Right atrium auricular region (tissue), 2 donors: ENCODE measurements at regions not wholly inside any gene's neighbourhood (a gene's known extent, or its start where the extent isn't known, plus 50 kb on each side); places are given as distances from the start of the nearest gene placed in this dataset.

Source experiments
- DNase-seq: peaks from one replicate; pipeline ENCODE4 v3.0.0-alpha.2; 2019; ENCODE audit warnings: low spot score
- H3K27ac ChIP-seq, 2 donors: fragments of 200-600 bp; sonication (generic); 1 replicate in 1 of 2; 2 replicates in 1 of 2; pipeline ENCODE4 v1.5.1; 2016 to 2019
- H3K27me3 ChIP-seq, 2 donors: fragments of 200-600 bp; sonication (generic); one replicate each; pipeline versions ENCODE4 v1.5.1 to v1.6.0; 2017 to 2019
- H3K36me3 ChIP-seq: fragments of 200-600 bp; sonication (generic); one replicate; pipeline ENCODE4 v1.5.1; 2016
- H3K4me1 ChIP-seq, 2 donors: fragments of 200-600 bp; sonication (generic); one replicate each; pipeline versions ENCODE4 v1.5.1 to v1.6.0; 2017 to 2019
- H3K4me3 ChIP-seq, 2 donors: fragments of 200-600 bp; sonication (generic); 1 replicate in 1 of 2; 2 replicates in 1 of 2; pipeline ENCODE4 v1.5.1; 2017 to 2019; ENCODE audit warnings: mild to moderate bottlenecking in 1 of 2, moderate library complexity in 1 of 2
- H3K9me3 ChIP-seq, 2 donors: fragments of 200-600 bp; sonication (generic); one replicate each; pipeline ENCODE4 v1.5.1; 2019
- TF ChIP-seq, protein P1 (sequence below), 2 donors: fragments of 200-600 bp; sonication (generic); IDR thresholded peaks; one replicate each; pipeline ENCODE4 v1.5.1; 2019; ENCODE audit warnings: antibody characterized with exemption in 2 of 2

DNA sequence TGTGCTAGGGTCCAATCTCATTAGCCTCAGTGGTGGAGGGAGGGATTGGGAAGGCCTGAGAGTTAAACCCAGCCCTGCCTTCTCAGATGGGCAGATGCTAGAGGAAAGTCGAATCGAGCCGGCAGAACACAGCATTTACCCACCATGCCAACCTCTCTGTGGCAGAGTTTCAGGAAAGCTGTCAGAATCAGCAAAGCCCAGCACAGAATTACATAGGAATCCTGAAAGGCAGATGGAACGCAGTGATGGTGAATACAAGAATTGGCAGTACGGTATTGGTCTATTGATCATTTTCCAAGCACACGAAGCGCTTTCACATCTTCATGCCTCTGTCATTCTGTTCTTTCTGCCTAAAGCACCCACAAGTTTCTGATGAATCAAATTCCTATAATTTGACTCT, 417.7 kb upstream of the RBMS3 start:
- TF ChIP-seq, protein P1, sequence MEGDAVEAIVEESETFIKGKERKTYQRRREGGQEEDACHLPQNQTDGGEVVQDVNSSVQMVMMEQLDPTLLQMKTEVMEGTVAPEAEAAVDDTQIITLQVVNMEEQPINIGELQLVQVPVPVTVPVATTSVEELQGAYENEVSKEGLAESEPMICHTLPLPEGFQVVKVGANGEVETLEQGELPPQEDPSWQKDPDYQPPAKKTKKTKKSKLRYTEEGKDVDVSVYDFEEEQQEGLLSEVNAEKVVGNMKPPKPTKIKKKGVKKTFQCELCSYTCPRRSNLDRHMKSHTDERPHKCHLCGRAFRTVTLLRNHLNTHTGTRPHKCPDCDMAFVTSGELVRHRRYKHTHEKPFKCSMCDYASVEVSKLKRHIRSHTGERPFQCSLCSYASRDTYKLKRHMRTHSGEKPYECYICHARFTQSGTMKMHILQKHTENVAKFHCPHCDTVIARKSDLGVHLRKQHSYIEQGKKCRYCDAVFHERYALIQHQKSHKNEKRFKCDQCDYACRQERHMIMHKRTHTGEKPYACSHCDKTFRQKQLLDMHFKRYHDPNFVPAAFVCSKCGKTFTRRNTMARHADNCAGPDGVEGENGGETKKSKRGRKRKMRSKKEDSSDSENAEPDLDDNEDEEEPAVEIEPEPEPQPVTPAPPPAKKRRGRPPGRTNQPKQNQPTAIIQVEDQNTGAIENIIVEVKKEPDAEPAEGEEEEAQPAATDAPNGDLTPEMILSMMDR (IDR thresholded peaks at IDR 0.05): no peak
- Histone ChIP-seq H3K4me1 (peaks cover 0 to 10% of the 10 kb centered on the region in 2 donors), H3K9me3 (no peaks in the 10 kb centered on the region), H3K27me3 (no peaks in the 10 kb centered on the region), H3K27ac (no peak overlapping the region), H3K36me3 (no peaks in the 10 kb centered on the region), H3K4me3 (no peak overlapping the region)
- DNase-seq: no peak

DNA sequence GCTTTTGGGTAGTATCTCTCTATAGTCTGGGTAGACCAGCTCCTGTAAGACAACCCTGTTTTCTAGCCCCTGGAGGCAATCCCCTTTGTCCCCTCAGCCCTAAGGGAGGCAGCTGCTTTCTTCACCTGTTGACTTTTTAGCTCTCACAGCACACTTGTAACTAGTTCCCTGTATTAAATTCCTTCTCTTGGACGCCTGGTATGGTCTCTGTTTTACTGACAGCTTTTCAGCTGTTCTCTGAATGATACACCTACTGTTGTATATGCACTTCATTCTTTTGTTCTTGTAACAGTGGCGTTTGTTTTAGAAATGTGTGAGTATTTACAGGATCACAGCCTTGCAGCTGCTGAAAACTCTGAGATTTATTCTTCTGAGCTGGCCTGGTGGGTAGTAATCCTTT, 413.0 kb upstream of the RBMS3 start:
- Histone ChIP-seq H3K27me3 (no peaks in the 10 kb centered on the region), H3K4me3 (no peak overlapping the region), H3K36me3 (no peaks in the 10 kb centered on the region), H3K4me1 (no peaks in the 10 kb centered on the region), H3K9me3 (no peaks in the 10 kb centered on the region), H3K27ac (no peak overlapping the region)
- DNase-seq: no peak
- TF ChIP-seq, protein P1 (IDR thresholded peaks at IDR 0.05): no peak

DNA sequence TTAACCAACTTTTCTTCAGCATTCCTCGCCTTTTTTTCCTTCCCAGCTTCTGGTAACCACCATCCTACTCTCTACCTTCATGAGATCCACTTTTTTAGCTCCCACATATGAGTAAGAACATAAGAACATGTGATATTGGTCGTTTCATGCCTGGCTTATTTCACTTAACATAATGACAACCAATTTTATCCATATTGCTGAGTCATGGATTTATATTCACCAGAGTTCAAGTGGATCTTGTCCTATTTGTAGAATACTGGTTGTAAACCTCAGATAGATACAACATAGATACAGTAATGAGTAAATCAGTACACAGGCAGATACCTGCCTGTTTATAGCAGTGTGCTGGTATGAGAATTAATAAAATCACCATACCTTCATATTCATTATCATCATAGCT, 412.0 kb upstream of the RBMS3 start:
- Histone ChIP-seq H3K36me3 (no peaks in the 10 kb centered on the region), H3K27me3 (no peaks in the 10 kb centered on the region), H3K9me3 (peaks cover 0 to 5% of the 10 kb centered on the region in 2 donors), H3K4me3 (no peak overlapping the region), H3K27ac (no peak overlapping the region), H3K4me1 (no peaks in the 10 kb centered on the region)
- DNase-seq: no peak
- TF ChIP-seq, protein P1 (IDR thresholded peaks at IDR 0.05): no peak

DNA sequence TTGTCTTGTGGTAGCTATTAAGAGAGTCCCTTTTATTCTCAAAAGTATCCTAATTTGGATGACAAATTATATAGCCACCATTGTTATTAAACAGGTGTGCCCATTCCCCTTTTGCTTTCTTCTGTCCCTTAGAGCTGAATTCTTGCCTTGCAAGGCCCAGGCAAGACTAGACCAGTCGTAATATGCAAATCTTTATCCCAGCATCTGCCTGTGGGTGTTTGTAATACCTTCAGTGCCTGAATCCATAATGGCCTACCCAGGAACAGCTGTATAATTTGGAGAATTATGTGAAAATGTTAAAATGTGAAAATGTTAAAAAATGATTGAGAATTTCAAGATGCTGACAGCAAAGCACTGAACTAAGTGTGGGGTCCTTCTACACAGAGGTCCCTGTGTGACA, 403.0 kb upstream of the RBMS3 start:
- H3K27ac ChIP-seq: no peak overlapping the region
- no peak overlapping the region for H3K4me3 ChIP-seq
- H3K27me3 ChIP-seq: no peaks in the 10 kb centered on the region
- no peak for DNase-seq
- no peaks in the 10 kb centered on the region for H3K4me1 ChIP-seq
- peaks cover 0 to 10% of the 10 kb centered on the region in 2 donors for H3K9me3 ChIP-seq
- H3K36me3 ChIP-seq: no peaks in the 10 kb centered on the region
- TF ChIP-seq, protein P1 (IDR thresholded peaks at IDR 0.05): no peak

DNA sequence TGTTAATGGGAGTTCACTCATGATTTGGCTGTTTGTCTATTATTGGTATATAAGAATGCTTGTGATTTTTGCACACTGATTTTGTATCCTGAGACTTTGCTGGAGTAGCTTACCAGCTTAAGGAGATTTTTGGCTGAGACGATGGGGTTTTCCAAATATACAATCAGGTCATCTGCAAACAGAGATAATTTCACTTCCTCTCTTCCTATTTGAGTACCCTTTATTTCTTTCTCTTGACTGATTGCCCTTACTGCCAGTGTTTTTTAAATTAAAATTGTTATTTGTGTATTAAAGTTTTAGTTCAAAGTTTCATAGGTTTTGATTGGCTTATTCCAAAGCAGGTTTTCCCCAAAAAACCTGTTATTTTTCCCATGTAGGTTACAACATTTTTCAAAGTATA, 390.5 kb upstream of the RBMS3 start:
- Histone ChIP-seq H3K36me3 (no peaks in the 10 kb centered on the region), H3K27me3 (no peaks in the 10 kb centered on the region), H3K27ac (no peak overlapping the region), H3K4me3 (no peak overlapping the region), H3K9me3 (no peaks in the 10 kb centered on the region), H3K4me1 (no peaks in the 10 kb centered on the region)
- TF ChIP-seq, protein P1 (IDR thresholded peaks at IDR 0.05): no peak
- no peak for DNase-seq

DNA sequence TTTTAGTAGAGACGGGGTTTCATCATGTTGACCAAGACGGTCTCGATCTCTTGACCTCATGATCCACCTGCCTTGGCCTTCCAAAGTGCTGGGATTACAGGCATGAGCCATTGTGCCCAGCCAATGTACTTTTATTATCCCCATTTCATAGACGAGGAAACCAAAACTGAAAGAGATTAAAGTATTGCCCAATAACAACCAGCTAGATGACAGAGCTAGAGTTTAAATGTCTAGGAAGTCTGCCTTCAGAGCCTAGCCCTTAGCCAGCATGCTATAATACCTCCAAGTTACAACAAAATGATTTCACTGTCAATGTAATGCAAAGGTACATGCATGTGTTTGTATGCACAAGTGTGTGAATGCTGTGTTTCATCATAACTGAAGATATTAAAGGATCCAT, 389.4 kb upstream of the RBMS3 start:
- no peaks in the 10 kb centered on the region for H3K36me3 ChIP-seq
- no peaks in the 10 kb centered on the region for H3K27me3 ChIP-seq
- DNase-seq: no peak
- H3K27ac ChIP-seq: no peak overlapping the region
- no peak overlapping the region for H3K4me3 ChIP-seq
- TF ChIP-seq, protein P1 (IDR thresholded peaks at IDR 0.05): no peak
- no peaks in the 10 kb centered on the region for H3K4me1 ChIP-seq
- no peaks in the 10 kb centered on the region for H3K9me3 ChIP-seq
